ENCODE measurements at regions not wholly inside any gene's neighbourhood (a gene's known extent, or its start where the extent isn't known, plus 50 kb on each side); places are given as distances from the start of the nearest gene placed in this dataset.
A peak's percentile ranks its signal among the peaks of the same experiment; 100 is the strongest.

GRCh38 chr2:216320852-216321251 lies 51.4 kb downstream of the MARCHF4 start:
- Mint-ChIP-seq H3K36me3 (ENCODE audit: low read depth) (no peaks in the 10 kb centered on the region), H3K9me3 (ENCODE audit: low read depth) (no peaks in the 10 kb centered on the region), H3K4me3 (ENCODE audit: unreplicated experiment) (no peak overlapping the region), H3K4me1 (ENCODE audit: low read depth) (peaks cover 22% of the 10 kb centered on the region), H3K27ac (ENCODE audit: unreplicated experiment) (no peak overlapping the region), H3K27me3 (ENCODE audit: low read depth) (no peaks in the 10 kb centered on the region)
- no peak for DNase-seq (ENCODE audit: low spot score)
- TF ChIP-seq, protein P1, sequence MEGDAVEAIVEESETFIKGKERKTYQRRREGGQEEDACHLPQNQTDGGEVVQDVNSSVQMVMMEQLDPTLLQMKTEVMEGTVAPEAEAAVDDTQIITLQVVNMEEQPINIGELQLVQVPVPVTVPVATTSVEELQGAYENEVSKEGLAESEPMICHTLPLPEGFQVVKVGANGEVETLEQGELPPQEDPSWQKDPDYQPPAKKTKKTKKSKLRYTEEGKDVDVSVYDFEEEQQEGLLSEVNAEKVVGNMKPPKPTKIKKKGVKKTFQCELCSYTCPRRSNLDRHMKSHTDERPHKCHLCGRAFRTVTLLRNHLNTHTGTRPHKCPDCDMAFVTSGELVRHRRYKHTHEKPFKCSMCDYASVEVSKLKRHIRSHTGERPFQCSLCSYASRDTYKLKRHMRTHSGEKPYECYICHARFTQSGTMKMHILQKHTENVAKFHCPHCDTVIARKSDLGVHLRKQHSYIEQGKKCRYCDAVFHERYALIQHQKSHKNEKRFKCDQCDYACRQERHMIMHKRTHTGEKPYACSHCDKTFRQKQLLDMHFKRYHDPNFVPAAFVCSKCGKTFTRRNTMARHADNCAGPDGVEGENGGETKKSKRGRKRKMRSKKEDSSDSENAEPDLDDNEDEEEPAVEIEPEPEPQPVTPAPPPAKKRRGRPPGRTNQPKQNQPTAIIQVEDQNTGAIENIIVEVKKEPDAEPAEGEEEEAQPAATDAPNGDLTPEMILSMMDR (IDR thresholded peaks at IDR 0.05): no peak

DNA sequence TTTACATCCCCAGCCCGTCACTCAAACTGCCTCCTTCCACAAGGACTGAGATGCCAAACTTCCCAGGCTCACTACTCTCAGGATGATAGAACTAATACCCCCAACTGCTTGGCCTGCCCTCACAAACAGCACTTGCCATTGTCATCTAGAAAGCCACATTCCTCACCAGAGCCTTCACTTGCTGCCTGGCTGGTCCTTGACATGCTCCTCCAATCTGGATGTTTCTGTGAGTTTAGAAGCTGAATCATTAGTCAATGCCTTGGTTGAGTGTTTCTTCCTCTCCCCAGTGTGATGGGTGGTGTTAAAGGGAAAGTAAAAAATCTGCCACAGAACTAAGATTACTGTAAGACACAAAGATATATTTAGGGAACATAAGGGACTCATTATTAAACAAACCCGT lies 52.5 kb downstream of the MARCHF4 start:
- H3K4me3 Mint-ChIP-seq (ENCODE audit: unreplicated experiment): no peak overlapping the region
- no peak overlapping the region for H3K27ac Mint-ChIP-seq (ENCODE audit: unreplicated experiment)
- no peaks in the 10 kb centered on the region for H3K9me3 Mint-ChIP-seq (ENCODE audit: low read depth)
- H3K27me3 Mint-ChIP-seq (ENCODE audit: low read depth): no peaks in the 10 kb centered on the region
- H3K36me3 Mint-ChIP-seq (ENCODE audit: low read depth): no peaks in the 10 kb centered on the region
- H3K4me1 Mint-ChIP-seq (ENCODE audit: low read depth): peaks cover 24% of the 10 kb centered on the region
- DNase-seq (ENCODE audit: low spot score): no peak
- TF ChIP-seq, protein P1 (IDR thresholded peaks at IDR 0.05): no peak

DNA sequence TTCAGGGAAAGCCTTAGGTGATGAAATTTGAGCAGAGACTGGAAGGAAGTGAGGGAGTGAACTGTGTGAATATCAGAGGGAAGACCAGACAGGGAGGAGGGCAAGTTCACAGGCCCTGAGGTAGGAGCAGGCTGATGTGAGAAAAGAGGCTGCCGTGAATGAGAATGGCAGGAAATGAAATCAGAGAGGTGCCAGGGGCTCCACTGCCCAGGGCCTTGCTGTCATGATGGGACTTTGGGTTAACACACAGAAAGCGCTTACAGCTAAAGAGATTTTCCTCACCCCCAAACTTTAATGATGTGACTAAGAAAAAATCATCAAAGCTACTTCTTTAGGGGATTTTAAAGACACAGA lies 53.8 kb downstream of the MARCHF4 start:
- Mint-ChIP-seq H3K4me1 (ENCODE audit: low read depth) (peaks cover 28% of the 10 kb centered on the region), H3K27ac (ENCODE audit: unreplicated experiment) (no peak overlapping the region), H3K4me3 (ENCODE audit: unreplicated experiment) (no peak overlapping the region), H3K9me3 (ENCODE audit: low read depth) (no peaks in the 10 kb centered on the region), H3K36me3 (ENCODE audit: low read depth) (no peaks in the 10 kb centered on the region), H3K27me3 (ENCODE audit: low read depth) (no peaks in the 10 kb centered on the region)
- TF ChIP-seq, protein P1 (IDR thresholded peaks at IDR 0.05): no peak
- no peak for DNase-seq (ENCODE audit: low spot score)

DNA sequence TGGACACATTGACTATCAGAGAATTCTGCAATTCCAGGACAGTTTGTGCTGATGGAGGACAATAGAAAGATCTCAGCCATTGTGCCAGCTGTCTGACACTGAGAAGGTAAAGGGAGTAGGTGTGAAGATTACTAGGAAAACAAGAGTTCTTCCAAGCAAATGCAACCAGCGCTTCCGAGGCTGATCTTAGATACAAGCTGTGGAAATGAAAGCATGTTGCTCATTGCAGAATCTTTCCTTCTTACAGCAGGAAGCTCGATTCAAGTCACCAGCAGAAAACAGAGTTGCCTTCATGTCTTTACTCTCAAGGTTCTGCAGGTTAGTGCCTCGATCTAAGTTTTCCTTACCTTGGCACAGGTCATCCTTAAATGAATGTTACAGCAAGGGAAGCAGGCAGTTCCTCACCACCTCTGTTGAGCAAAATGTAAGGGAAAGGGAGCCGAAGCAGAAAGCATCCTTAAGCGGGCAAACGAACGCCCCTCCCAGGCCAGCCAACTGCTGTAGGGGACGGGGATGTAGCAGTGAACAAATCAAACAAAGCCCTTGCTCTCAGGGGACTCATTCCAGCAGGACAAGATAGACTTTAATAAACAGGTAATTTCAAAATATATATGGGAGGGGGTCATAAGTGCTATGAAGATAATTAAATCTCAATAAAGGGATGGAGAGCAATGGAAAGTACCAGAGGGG lies 54.3 kb downstream of the MARCHF4 start:
- Mint-ChIP-seq H3K27ac (ENCODE audit: unreplicated experiment) (no peak overlapping the region), H3K27me3 (ENCODE audit: low read depth) (no peaks in the 10 kb centered on the region), H3K9me3 (ENCODE audit: low read depth) (no peaks in the 10 kb centered on the region), H3K4me3 (ENCODE audit: unreplicated experiment) (no peak overlapping the region), H3K36me3 (ENCODE audit: low read depth) (no peaks in the 10 kb centered on the region), H3K4me1 (ENCODE audit: low read depth) (peaks cover 28% of the 10 kb centered on the region)
- no peak for DNase-seq (ENCODE audit: low spot score)
- TF ChIP-seq, protein P1 (IDR thresholded peaks at IDR 0.05): no peak

DNA sequence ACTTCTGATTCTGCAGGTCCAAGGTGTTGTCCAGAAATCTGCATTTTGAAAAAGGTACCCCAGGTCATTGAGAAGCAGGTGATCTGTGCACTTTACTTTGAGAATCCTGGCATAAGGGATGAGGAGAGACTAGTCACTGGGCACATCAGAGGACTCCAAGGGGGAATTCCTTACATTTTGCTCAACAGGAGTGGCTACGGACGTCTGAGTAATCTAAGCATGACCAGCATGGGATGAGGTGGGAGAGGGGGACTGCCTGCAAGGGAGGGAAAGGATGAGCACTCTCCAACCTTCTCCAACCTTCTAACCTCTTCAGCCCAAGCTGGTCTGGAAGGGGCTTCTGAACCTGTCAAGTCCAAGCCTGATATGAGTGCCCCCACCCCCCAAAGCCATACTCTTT lies 55.5 kb downstream of the MARCHF4 start:
- H3K4me1 Mint-ChIP-seq (ENCODE audit: low read depth): peaks cover 28% of the 10 kb centered on the region
- DNase-seq (ENCODE audit: low spot score): no peak
- peak overlapping the region; percentile 12 for H3K27ac Mint-ChIP-seq (ENCODE audit: unreplicated experiment)
- TF ChIP-seq, protein P1 (IDR thresholded peaks at IDR 0.05): no peak
- H3K36me3 Mint-ChIP-seq (ENCODE audit: low read depth): no peaks in the 10 kb centered on the region
- no peaks in the 10 kb centered on the region for H3K27me3 Mint-ChIP-seq (ENCODE audit: low read depth)
- no peaks in the 10 kb centered on the region for H3K9me3 Mint-ChIP-seq (ENCODE audit: low read depth)
- H3K4me3 Mint-ChIP-seq (ENCODE audit: unreplicated experiment): no peak overlapping the region
